Activated B cell treated with CpG ODN at 0.5 μM for 24 hours (primary cell): ENCODE measurements at regions not wholly inside any gene's neighbourhood (a gene's known extent, or its start where the extent isn't known, plus 50 kb on each side); places are given as distances from the start of the nearest gene placed in this dataset.

Experiments
- ATAC-seq: fragments of 200-7000 bp; cut with Tn5 transposase; one replicate; pipeline ENCODE4 v1.10.0; 2021; ENCODE audit warnings: low read depth, mild to moderate bottlenecking, moderate library complexity
- CTCF ChIA-PET: fragments of 350-600 bp; sonication (Branson Sonifier 250); formaldehyde crosslinking; loops from one replicate; lab custom pipeline; 2021; ENCODE audit warnings: antibody characterized with exemption; lab: Charles Lee
- POLR2A ChIA-PET: fragments of 350-600 bp; sonication (Branson Sonifier 250); formaldehyde crosslinking; loops from one replicate; lab custom pipeline; 2021; ENCODE audit warnings: antibody characterized with exemption; lab: Charles Lee
- DNase-seq: peaks from one replicate; pipeline ENCODE4 v3.0.0; 2022
- H3K27ac Mint-ChIP-seq: one replicate; pipeline ENCODE4 v1.8.0; 2020; ENCODE audit warnings: mixed read lengths
- H3K27me3 Mint-ChIP-seq: one replicate; pipeline ENCODE4 v1.8.0; 2021; ENCODE audit warnings: mixed read lengths
- H3K36me3 Mint-ChIP-seq: one replicate; pipeline ENCODE4 v1.8.0; 2021; ENCODE audit warnings: low read depth, mixed read lengths
- H3K4me1 Mint-ChIP-seq: one replicate; pipeline ENCODE4 v1.8.0; 2021; ENCODE audit warnings: mixed read lengths
- H3K4me3 Mint-ChIP-seq: one replicate; pipeline ENCODE4 v1.8.0; 2020; ENCODE audit warnings: mild to moderate bottlenecking, mixed read lengths
- H3K9me3 Mint-ChIP-seq: one replicate; pipeline ENCODE4 v1.8.0; 2020; ENCODE audit warnings: mixed read lengths
- intact Hi-C: fragments of 100-400 bp; cut with micrococcal nuclease; formaldehyde crosslinking; loops from one replicate; pipeline ENCODE4 v1.15.1; 2024
- TF ChIP-seq, protein P1 (sequence below): fragments of 200-600 bp; IDR thresholded peaks from one replicate; pipeline ENCODE4 v1.8.0; 2022; ENCODE audit warnings: antibody characterized with exemption, mild to moderate bottlenecking

- ATAC-seq (no peak), DNase-seq (no peak)
- H3K4me1 Mint-ChIP-seq = no peaks in the 10 kb centered on the region
- ChIA-PET POLR2A (no interaction called here), CTCF (no interaction called here)
- no peak overlapping the region for H3K4me3 Mint-ChIP-seq
- H3K9me3 Mint-ChIP-seq = no peaks in the 10 kb centered on the region
- TF ChIP-seq, protein P1, sequence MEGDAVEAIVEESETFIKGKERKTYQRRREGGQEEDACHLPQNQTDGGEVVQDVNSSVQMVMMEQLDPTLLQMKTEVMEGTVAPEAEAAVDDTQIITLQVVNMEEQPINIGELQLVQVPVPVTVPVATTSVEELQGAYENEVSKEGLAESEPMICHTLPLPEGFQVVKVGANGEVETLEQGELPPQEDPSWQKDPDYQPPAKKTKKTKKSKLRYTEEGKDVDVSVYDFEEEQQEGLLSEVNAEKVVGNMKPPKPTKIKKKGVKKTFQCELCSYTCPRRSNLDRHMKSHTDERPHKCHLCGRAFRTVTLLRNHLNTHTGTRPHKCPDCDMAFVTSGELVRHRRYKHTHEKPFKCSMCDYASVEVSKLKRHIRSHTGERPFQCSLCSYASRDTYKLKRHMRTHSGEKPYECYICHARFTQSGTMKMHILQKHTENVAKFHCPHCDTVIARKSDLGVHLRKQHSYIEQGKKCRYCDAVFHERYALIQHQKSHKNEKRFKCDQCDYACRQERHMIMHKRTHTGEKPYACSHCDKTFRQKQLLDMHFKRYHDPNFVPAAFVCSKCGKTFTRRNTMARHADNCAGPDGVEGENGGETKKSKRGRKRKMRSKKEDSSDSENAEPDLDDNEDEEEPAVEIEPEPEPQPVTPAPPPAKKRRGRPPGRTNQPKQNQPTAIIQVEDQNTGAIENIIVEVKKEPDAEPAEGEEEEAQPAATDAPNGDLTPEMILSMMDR = no peak
- no peaks in the 10 kb centered on the region for H3K27me3 Mint-ChIP-seq
- intact Hi-C loops = no loop called here
- H3K27ac Mint-ChIP-seq = no peak overlapping the region
- no peaks in the 10 kb centered on the region for H3K36me3 Mint-ChIP-seq
These were observed 224.3 kb upstream of the IGFBP3 start for GRCh38 chr7:46145412-46145811.

DNA sequence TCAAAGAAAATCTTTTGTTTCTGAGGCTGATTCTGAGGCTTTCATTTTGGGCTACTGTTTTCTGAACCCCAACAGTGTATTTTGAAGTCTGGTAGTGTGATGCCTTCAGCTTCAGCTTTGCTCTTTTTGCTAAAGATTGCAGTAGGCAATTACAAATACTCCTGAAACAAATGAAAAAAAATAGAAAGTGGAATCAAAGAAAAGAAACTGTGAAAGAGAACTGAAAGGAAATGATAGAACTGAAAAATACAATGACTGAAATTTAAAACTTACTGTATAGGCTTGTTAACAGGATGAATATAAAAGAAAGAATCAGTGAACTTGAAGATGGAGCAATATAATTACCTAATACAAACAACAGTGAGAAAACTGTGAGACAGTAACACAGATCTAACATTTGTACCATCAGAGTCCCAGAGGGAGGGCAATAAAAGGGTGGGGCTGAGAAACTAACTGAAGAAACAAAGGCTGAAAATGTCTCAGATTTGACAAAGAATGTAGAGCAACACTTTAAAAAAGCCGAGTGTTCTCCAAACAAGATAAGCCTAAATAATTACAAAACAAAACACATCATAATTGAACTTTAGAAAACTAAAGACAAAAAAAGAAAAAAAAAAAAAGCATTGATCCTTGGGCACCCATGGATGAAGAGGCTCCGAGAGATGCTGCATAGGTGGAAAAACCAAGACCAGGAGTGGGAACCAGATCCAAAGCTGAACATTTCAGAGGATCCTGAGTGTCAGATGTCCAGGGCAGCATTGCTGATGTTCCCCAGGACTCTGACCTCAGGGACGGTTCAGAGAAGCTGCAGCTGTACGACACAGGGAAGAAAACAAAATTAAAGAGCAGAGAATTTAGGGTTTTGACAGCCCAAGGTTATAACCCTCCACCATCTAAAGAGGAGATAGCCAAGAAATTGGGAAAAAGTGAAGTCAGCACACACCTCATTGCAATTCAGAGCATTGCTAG is 223.2 kb upstream of the IGFBP3 start:
- intact Hi-C loops = no loop called here
- H3K27ac Mint-ChIP-seq = no peak overlapping the region
- no peak for ATAC-seq
- no peak for DNase-seq
- H3K36me3 Mint-ChIP-seq = no peaks in the 10 kb centered on the region
- ChIA-PET CTCF (no interaction called here), POLR2A (no interaction called here)
- H3K9me3 Mint-ChIP-seq = no peaks in the 10 kb centered on the region
- H3K27me3 Mint-ChIP-seq = no peaks in the 10 kb centered on the region
- H3K4me3 Mint-ChIP-seq = no peak overlapping the region
- TF ChIP-seq, protein P1 = no peak
- H3K4me1 Mint-ChIP-seq = no peaks in the 10 kb centered on the region

GRCh38 chr7:46143421-46143820 is 222.3 kb upstream of the IGFBP3 start:
- Mint-ChIP-seq H3K4me1 (no peaks in the 10 kb centered on the region), H3K4me3 (no peak overlapping the region), H3K36me3 (no peaks in the 10 kb centered on the region), H3K9me3 (no peaks in the 10 kb centered on the region), H3K27ac (no peak overlapping the region), H3K27me3 (no peaks in the 10 kb centered on the region)
- DNase-seq (no peak), ATAC-seq (no peak)
- CTCF ChIA-PET = no interaction called here
- POLR2A ChIA-PET = no interaction called here
- intact Hi-C loops = no loop called here
- TF ChIP-seq, protein P1 = no peak

DNA sequence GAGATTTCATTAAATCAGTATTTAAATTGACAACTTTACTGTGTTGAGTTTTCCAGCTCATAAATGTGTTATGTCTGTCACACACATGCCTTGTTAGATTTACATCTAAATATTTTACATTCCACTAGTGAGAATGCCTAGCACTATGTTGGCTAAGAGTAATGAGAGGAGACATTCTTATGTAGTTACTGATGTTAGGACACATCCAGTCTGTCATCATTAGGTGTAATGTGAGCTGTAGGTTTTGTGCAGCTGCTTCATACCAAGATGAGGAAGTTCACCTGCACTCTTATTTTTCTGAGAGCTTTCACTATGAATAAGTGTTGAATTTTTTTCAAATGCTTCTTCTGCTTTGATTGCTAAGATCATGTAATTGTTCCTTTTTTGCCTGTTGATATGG is 218.0 kb upstream of the IGFBP3 start:
- ChIA-PET POLR2A (no interaction called here), CTCF (no interaction called here)
- Mint-ChIP-seq H3K27me3 (no peaks in the 10 kb centered on the region), H3K36me3 (no peaks in the 10 kb centered on the region), H3K27ac (no peak overlapping the region), H3K9me3 (no peaks in the 10 kb centered on the region), H3K4me1 (no peaks in the 10 kb centered on the region), H3K4me3 (no peak overlapping the region)
- DNase-seq = no peak
- no peak for ATAC-seq
- TF ChIP-seq, protein P1 = no peak
- intact Hi-C loops = no loop called here

- no peak overlapping the region for H3K27ac Mint-ChIP-seq
- no peaks in the 10 kb centered on the region for H3K27me3 Mint-ChIP-seq
- DNase-seq = no peak
- no peaks in the 10 kb centered on the region for H3K36me3 Mint-ChIP-seq
- POLR2A ChIA-PET = no interaction called here
- intact Hi-C loops = no loop called here
- H3K4me3 Mint-ChIP-seq = no peak overlapping the region
- H3K9me3 Mint-ChIP-seq = no peaks in the 10 kb centered on the region
- TF ChIP-seq, protein P1 = no peak
- no peaks in the 10 kb centered on the region for H3K4me1 Mint-ChIP-seq
- CTCF ChIA-PET = no interaction called here
- ATAC-seq = no peak
These were observed 216.7 kb upstream of the IGFBP3 start for GRCh38 chr7:46137725-46138124.
